SH-SY5Y (cell line): ENCODE measurements at regions not wholly inside any gene's neighbourhood (a gene's known extent, or its start where the extent isn't known, plus 50 kb on each side); places are given as distances from the start of the nearest gene placed in this dataset.

ENCODE experiments used
- GATA2 ChIP-seq: IDR thresholded peaks from 2 replicates; pipeline ENCODE4 v1.6.1; 2011; ENCODE audit warnings: mild to moderate bottlenecking, low read depth, low read length
- GATA3 ChIP-seq: IDR thresholded peaks from 2 replicates; pipeline ENCODE4 v1.6.1; 2011; ENCODE audit warnings: low read depth, mild to moderate bottlenecking, low read length, moderate library complexity

DNA sequence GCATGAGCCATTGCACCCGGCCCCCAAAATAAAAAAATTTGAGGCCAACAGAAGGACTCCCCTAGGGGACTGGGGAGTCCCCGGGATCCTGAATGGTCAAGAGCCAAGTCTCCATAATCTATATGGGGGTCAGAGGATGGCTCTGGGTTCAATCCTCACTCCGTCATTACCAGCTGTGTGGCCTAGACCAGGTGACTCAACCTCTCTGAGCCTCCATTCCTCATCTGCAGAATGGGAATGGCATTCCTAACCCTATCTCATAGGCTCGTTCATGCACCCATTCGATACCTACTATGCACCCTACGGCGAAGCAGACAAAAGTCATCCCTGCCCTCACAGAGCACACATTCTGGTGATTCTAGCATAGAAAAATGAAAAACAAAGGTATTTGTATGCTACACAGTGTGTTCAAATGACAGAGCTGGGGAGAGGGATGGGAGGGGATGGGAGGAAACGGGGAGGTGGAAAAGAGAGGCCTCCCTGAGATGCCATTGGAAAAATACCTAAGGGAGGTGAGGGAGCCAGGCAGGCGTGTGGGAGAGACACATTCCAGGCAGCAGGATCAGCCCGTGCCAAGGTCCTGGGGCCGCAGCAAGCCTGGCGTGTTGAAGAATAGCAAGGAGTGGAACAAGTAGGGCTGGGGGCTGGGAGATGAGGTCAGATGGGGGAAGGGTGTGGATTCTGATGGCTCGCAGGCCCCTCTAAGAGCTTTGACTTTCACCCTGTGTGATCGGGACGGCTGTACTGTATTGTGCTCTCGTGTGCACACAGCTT lies 71.2 kb downstream of the RMI2 start:
- TF ChIP-seq GATA3 (no peak), GATA2 (no peak)
